ENCODE measurements at regions not wholly inside any gene's neighbourhood (a gene's known extent, or its start where the extent isn't known, plus 50 kb on each side); places are given as distances from the start of the nearest gene placed in this dataset.

GRCh38 chr2:34519659-34520058 lies 920.6 kb upstream of the FAM98A start:
- TF ChIP-seq POLR2A (IDR thresholded peaks at IDR 0.05) (no peak), CTCF (IDR thresholded peaks at IDR 0.05) (no peak)

All from prostate gland (tissue), 2 donors.